Trophoblast cell (in vitro differentiated cells and primary cell): ENCODE measurements at regions not wholly inside any gene's neighbourhood (a gene's known extent, or its start where the extent isn't known, plus 50 kb on each side); places are given as distances from the start of the nearest gene placed in this dataset.

Experiments used
- DNase-seq, 2 donors: peaks; one replicate each; pipeline ENCODE4 v3.0.0-alpha.2; 2016
- H2AFZ ChIP-seq: 2 replicates; pipeline ENCODE4 v1.6.1; 2013; ENCODE audit warnings: low read length, moderate library complexity, mild to moderate bottlenecking; ENCODE audit not compliant: insufficient read depth, poor library complexity
- H2AK5ac ChIP-seq: 2 replicates; pipeline ENCODE4 v1.6.1; 2013; ENCODE audit warnings: mild to moderate bottlenecking, low read length
- H2BK120ac ChIP-seq: 2 replicates; pipeline ENCODE4 v1.6.1; 2013; ENCODE audit warnings: low read length, mild to moderate bottlenecking, moderate library complexity; ENCODE audit not compliant: insufficient read depth, poor library complexity
- H2BK12ac ChIP-seq: 2 replicates; pipeline ENCODE4 v1.6.1; 2013; ENCODE audit warnings: mild to moderate bottlenecking, low read length, moderate library complexity
- H2BK5ac ChIP-seq: 2 replicates; pipeline ENCODE4 v1.6.1; 2013; ENCODE audit warnings: low read length, low read depth, moderate library complexity, mild to moderate bottlenecking; ENCODE audit not compliant: poor library complexity
- H3K14ac ChIP-seq: 2 replicates; pipeline ENCODE4 v1.6.1; 2013; ENCODE audit warnings: mild to moderate bottlenecking, low read length
- H3K18ac ChIP-seq: 2 replicates; pipeline ENCODE4 v1.6.1; 2013; ENCODE audit warnings: mild to moderate bottlenecking, low read length
- H3K23ac ChIP-seq: 2 replicates; pipeline ENCODE4 v1.6.1; 2013; ENCODE audit warnings: low read length
- H3K27ac ChIP-seq: 2 replicates; pipeline ENCODE4 v1.5.1; 2013; ENCODE audit warnings: low read depth, mild to moderate bottlenecking, inconsistent platforms, low read length, moderate library complexity
- H3K27me3 ChIP-seq: 2 replicates; pipeline ENCODE4 v1.6.1; 2013; ENCODE audit warnings: inconsistent platforms, mild to moderate bottlenecking, low read length, moderate library complexity; ENCODE audit not compliant: insufficient read depth
- H3K36me3 ChIP-seq, 2 experiments: 1 replicate in 1 of 2; 2 replicates in 1 of 2; pipeline ENCODE4 v1.6.1; 2013; ENCODE audit warnings: low read length in 2 of 2, mild to moderate bottlenecking in 2 of 2, moderate library complexity in 1 of 2; ENCODE audit not compliant: insufficient read depth in 2 of 2, control insufficient read depth in 1 of 2
- H3K4ac ChIP-seq: 2 replicates; pipeline ENCODE4 v1.6.1; 2013; ENCODE audit warnings: low read depth, mild to moderate bottlenecking, low read length, moderate library complexity
- H3K4me1 ChIP-seq, 2 experiments: 1 replicate in 1 of 2; 2 replicates in 1 of 2; pipeline ENCODE4 v1.6.1; 2013; ENCODE audit warnings: low read length in 2 of 2, mild to moderate bottlenecking in 2 of 2, moderate library complexity in 1 of 2; ENCODE audit not compliant: insufficient read depth in 2 of 2, control insufficient read depth in 1 of 2
- H3K4me2 ChIP-seq: 2 replicates; pipeline ENCODE4 v1.6.1; 2013; ENCODE audit warnings: inconsistent platforms, mild to moderate bottlenecking, low read length, moderate library complexity
- H3K4me3 ChIP-seq: 2 replicates; pipeline ENCODE4 v1.5.1; 2013; ENCODE audit warnings: mild to moderate bottlenecking, low read depth, low read length, inconsistent platforms
- H3K79me1 ChIP-seq: one replicate; pipeline ENCODE4 v1.6.1; 2013; ENCODE audit warnings: low read length
- H3K79me2 ChIP-seq: 2 replicates; pipeline ENCODE4 v1.6.1; 2013; ENCODE audit warnings: low read length, mild to moderate bottlenecking; ENCODE audit not compliant: control insufficient read depth, insufficient read depth, poor library complexity
- H3K9ac ChIP-seq: 2 replicates; pipeline ENCODE4 v1.6.1; 2013; ENCODE audit warnings: mild to moderate bottlenecking, low read length
- H3K9me3 ChIP-seq: 2 replicates; pipeline ENCODE4 v1.6.1; 2013; ENCODE audit warnings: low read depth, mild to moderate bottlenecking, control low read depth, inconsistent platforms, low read length; ENCODE audit not compliant: insufficient read depth
- H4K12ac ChIP-seq: 2 replicates; pipeline ENCODE4 v1.6.1; 2013; ENCODE audit warnings: low read depth, mild to moderate bottlenecking, low read length, moderate library complexity
- H4K8ac ChIP-seq: 2 replicates; pipeline ENCODE4 v1.6.1; 2013; ENCODE audit warnings: low read depth, mild to moderate bottlenecking, low read length, moderate library complexity
- H4K91ac ChIP-seq: one replicate; pipeline ENCODE4 v1.6.1; 2013; ENCODE audit warnings: low read depth, mild to moderate bottlenecking, low read length, moderate library complexity
- WGBS: extraction: QIAGEN DNeasy Blood & Tissue Kit; methylation state at CpG from one replicate; pipeline ENCODE4 v1.1.7; 2013; ENCODE audit warnings: missing lambda C conversion rate; ENCODE audit not compliant: insufficient read length, insufficient coverage; ENCODE audit errors: extremely low coverage; 5-methylcytosine and 5-hydroxymethylcytosine counted together

- Histone ChIP-seq H3K4ac (no peak overlapping the region), H3K4me1 (no peaks in the 10 kb centered on the region), H3K14ac (no peak overlapping the region), H3K4me2 (no peak overlapping the region), H3K79me2 (no peaks in the 10 kb centered on the region), H3K9ac (no peak overlapping the region), H3K27ac (no peak overlapping the region), H4K91ac (no peak overlapping the region), H3K9me3 (no peaks in the 10 kb centered on the region), H2BK120ac (no peak overlapping the region), H3K18ac (no peak overlapping the region), H3K23ac (no peak overlapping the region), H4K12ac (no peak overlapping the region), H3K79me1 (no peaks in the 10 kb centered on the region), H2BK5ac (no peak overlapping the region), H4K8ac (no peak overlapping the region), H2BK12ac (no peak overlapping the region), H2AFZ (no peak overlapping the region), H2AK5ac (no peak overlapping the region), H3K36me3 (no peaks in the 10 kb centered on the region), H3K4me3 (no peak overlapping the region), H3K27me3 (no peaks in the 10 kb centered on the region)
- DNase-seq = no peak
- no CpG with 5 or more reads among the region's 2 CpGs for WGBS
Observed at GRCh38 chr7:13198036-13198435, 510.6 kb downstream of the ARL4A start.

GRCh38 chr7:13198727-13199126, 511.3 kb downstream of the ARL4A start:
- H3K4me2 ChIP-seq = no peak overlapping the region
- no peak overlapping the region for H3K14ac ChIP-seq
- H3K18ac ChIP-seq = no peak overlapping the region
- H2AK5ac ChIP-seq = no peak overlapping the region
- no peak overlapping the region for H2AFZ ChIP-seq
- WGBS = no CpG with 5 or more reads among the region's 2 CpGs
- no peak overlapping the region for H3K4me3 ChIP-seq
- H2BK12ac ChIP-seq = no peak overlapping the region
- H3K4ac ChIP-seq = no peak overlapping the region
- DNase-seq = no peak
- no peaks in the 10 kb centered on the region for H3K79me2 ChIP-seq
- H3K9me3 ChIP-seq = no peaks in the 10 kb centered on the region
- no peaks in the 10 kb centered on the region for H3K36me3 ChIP-seq
- no peaks in the 10 kb centered on the region for H3K4me1 ChIP-seq
- no peak overlapping the region for H2BK120ac ChIP-seq
- no peak overlapping the region for H3K27ac ChIP-seq
- H4K91ac ChIP-seq = no peak overlapping the region
- no peaks in the 10 kb centered on the region for H3K27me3 ChIP-seq
- H3K23ac ChIP-seq = no peak overlapping the region
- H4K12ac ChIP-seq = no peak overlapping the region
- no peak overlapping the region for H4K8ac ChIP-seq
- no peak overlapping the region for H3K9ac ChIP-seq
- H2BK5ac ChIP-seq = no peak overlapping the region
- H3K79me1 ChIP-seq = no peaks in the 10 kb centered on the region

GRCh38 chr7:13201628-13202027, 514.2 kb downstream of the ARL4A start:
- Histone ChIP-seq H4K8ac (no peak overlapping the region), H3K79me2 (no peaks in the 10 kb centered on the region), H3K23ac (no peak overlapping the region), H3K9me3 (no peaks in the 10 kb centered on the region), H3K79me1 (no peaks in the 10 kb centered on the region), H3K4me1 (no peaks in the 10 kb centered on the region), H2BK120ac (no peak overlapping the region), H3K4me2 (no peak overlapping the region), H2AK5ac (no peak overlapping the region), H4K91ac (no peak overlapping the region), H3K4me3 (no peak overlapping the region), H3K14ac (no peak overlapping the region), H2AFZ (no peak overlapping the region), H3K36me3 (no peaks in the 10 kb centered on the region), H4K12ac (no peak overlapping the region), H3K4ac (no peak overlapping the region), H2BK5ac (no peak overlapping the region), H3K18ac (no peak overlapping the region), H3K27me3 (no peaks in the 10 kb centered on the region), H3K9ac (no peak overlapping the region), H2BK12ac (no peak overlapping the region), H3K27ac (no peak overlapping the region)
- no peak for DNase-seq
- no CpG with 5 or more reads among the region's 1 CpG for WGBS

GRCh38 chr7:13217768-13218167, 530.3 kb downstream of the ARL4A start:
- no peaks in the 10 kb centered on the region for H3K9me3 ChIP-seq
- WGBS = no CpG with 5 or more reads among the region's 1 CpG

More at GRCh38 chr7:13217768-13218167, 530.3 kb downstream of the ARL4A start:
- no peak overlapping the region for H3K18ac ChIP-seq
- no peak overlapping the region for H2BK120ac ChIP-seq
- H3K4me2 ChIP-seq = no peak overlapping the region
- no peaks in the 10 kb centered on the region for H3K4me1 ChIP-seq
- no peak overlapping the region for H3K4ac ChIP-seq
- no peak overlapping the region for H3K23ac ChIP-seq
- H4K91ac ChIP-seq = no peak overlapping the region
- H3K14ac ChIP-seq = no peak overlapping the region
- H3K4me3 ChIP-seq = no peak overlapping the region
- H3K79me2 ChIP-seq = no peaks in the 10 kb centered on the region
- no peak for DNase-seq
- H3K36me3 ChIP-seq = no peaks in the 10 kb centered on the region
- no peak overlapping the region for H4K12ac ChIP-seq
- no peak overlapping the region for H3K9ac ChIP-seq
- no peak overlapping the region for H2BK5ac ChIP-seq
- H3K27ac ChIP-seq = no peak overlapping the region
- H2AFZ ChIP-seq = no peak overlapping the region
- H2BK12ac ChIP-seq = no peak overlapping the region
- no peaks in the 10 kb centered on the region for H3K79me1 ChIP-seq
- no peak overlapping the region for H2AK5ac ChIP-seq
- no peak overlapping the region for H4K8ac ChIP-seq
- H3K27me3 ChIP-seq = no peaks in the 10 kb centered on the region
